ENCODE measurements at regions not wholly inside any gene's neighbourhood (a gene's known extent, or its start where the extent isn't known, plus 50 kb on each side); places are given as distances from the start of the nearest gene placed in this dataset.

GRCh38 chr5:124906339-124907097, 160.1 kb upstream of the ZNF608 start:
- ChIA-PET POLR2A (no interaction called here), CTCF (ENCODE audit: low intra/inter-chr PET ratio, low total read pairs) (no interaction called here)
- Histone ChIP-seq H3K4me2 (ENCODE audit: low read depth, low read length) (peak overlapping the region; percentile 44), H3K36me3 (replicated peaks in 1 of 2; ENCODE audit: control insufficient read depth in 1 of 2, insufficient read depth in 2 of 2, low read length in 2 of 2) (no peaks in the 10 kb centered on the region), H3K9ac (ENCODE audit: insufficient read depth, low read depth, low read length) (no peak overlapping the region), H3K27me3 (ENCODE audit: control insufficient read depth in 1 of 2, insufficient read depth in 2 of 2, low read length in 2 of 2) (no peaks in the 10 kb centered on the region), H2AFZ (ENCODE audit: low read length) (no peak overlapping the region), H3K79me2 (ENCODE audit: insufficient read depth, low read length) (no peaks in the 10 kb centered on the region), H3K4me3 (replicated peaks in 1 of 3; ENCODE audit: insufficient read depth in 1 of 3, low read depth in 2 of 3, low read length in 3 of 3) (no peak overlapping the region), H3K27ac (ENCODE audit: extremely low read length, insufficient read depth, low read length) (no peak overlapping the region), H4K20me1 (ENCODE audit: insufficient read depth, low read length) (no peaks in the 10 kb centered on the region), H3K4me1 (ENCODE audit: insufficient read depth, low read length) (peaks cover 30% of the 10 kb centered on the region), H3K9me3 (ENCODE audit: low read length) (no peaks in the 10 kb centered on the region)
- intact Hi-C loops (cut with micrococcal nuclease; ENCODE audit: unreplicated experiment) = loop anchor here (5.0 to 10.0 kb wide), 2 partner anchors 242 to 324 kb away; no protein-coding TSS in a partner anchor
- in situ Hi-C loops (cut with HindIII; ENCODE audit: extremely low pct_ligation_motif_present, low pct_unique_long_range_greater_than_20kb) = no loop called here
- DNase-seq (ENCODE audit: low spot score) (peak; percentile 17), FAIRE-seq (no peak), ATAC-seq (peak; percentile 74)
- no TSS peak for BruUV-seq (replicated peaks)
- TF ChIP-seq EZH2 (conservative IDR thresholded peaks at IDR 0.05; ENCODE audit: low read depth, low read length) (no peak), CEBPG (CRISPR knock-in tag; IDR thresholded peaks at IDR 0.05) (peak; percentile 49), DNMT3B (CRISPR knock-in tag; conservative IDR thresholded peaks at IDR 0.05) (no peak), CEBPB (IDR thresholded peaks at IDR 0.05; ENCODE audit: borderline replicate concordance, low read depth, low read length) (peak; percentile 14; the same call in 1 of the 2 replicates), THAP7 (CRISPR knock-in tag; IDR thresholded peaks at IDR 0.05) (no peak), GPN1 (CRISPR knock-in tag; IDR thresholded peaks at IDR 0.05; ENCODE audit: borderline replicate concordance) (no peak), ZFP41 (CRISPR knock-in tag; IDR thresholded peaks at IDR 0.05; ENCODE audit: borderline replicate concordance) (no peak), ELF3 (CRISPR knock-in tag; IDR thresholded peaks at IDR 0.05) (0 out of 2 replicates have a peak, but pooled peaks have one; percentile 34), SOX13 (IDR thresholded peaks at IDR 0.05) (no peak), SOX13 (CRISPR knock-in tag; conservative IDR thresholded peaks at IDR 0.05 in 1 of 2, IDR thresholded peaks at IDR 0.05 in 1 of 2) (0 out of 4 replicates have a peak, but pooled peaks of 1 of the 2 experiments have one; percentile 18), ZMYM4 (CRISPR knock-in tag; IDR thresholded peaks at IDR 0.05) (no peak), ZGPAT (CRISPR knock-in tag; IDR thresholded peaks at IDR 0.05) (0 out of 2 replicates have a peak, but pooled peaks have one; percentile 18)
- WGBS (ENCODE audit: low lambda C conversion rate) = 6% methylated on average over 4 of the region's 6 CpGs

Measured in HepG2 (cell line).